NCI-H82 (cell line): ENCODE measurements at regions not wholly inside any gene's neighbourhood (a gene's known extent, or its start where the extent isn't known, plus 50 kb on each side); places are given as distances from the start of the nearest gene placed in this dataset.
A peak's percentile ranks its signal among the peaks of the same experiment; 100 is the strongest.

Experiments used
- DNase-seq: peaks from one replicate; lab custom pipeline; 2025; lab: John Stamatoyannopoulos, UW

DNA sequence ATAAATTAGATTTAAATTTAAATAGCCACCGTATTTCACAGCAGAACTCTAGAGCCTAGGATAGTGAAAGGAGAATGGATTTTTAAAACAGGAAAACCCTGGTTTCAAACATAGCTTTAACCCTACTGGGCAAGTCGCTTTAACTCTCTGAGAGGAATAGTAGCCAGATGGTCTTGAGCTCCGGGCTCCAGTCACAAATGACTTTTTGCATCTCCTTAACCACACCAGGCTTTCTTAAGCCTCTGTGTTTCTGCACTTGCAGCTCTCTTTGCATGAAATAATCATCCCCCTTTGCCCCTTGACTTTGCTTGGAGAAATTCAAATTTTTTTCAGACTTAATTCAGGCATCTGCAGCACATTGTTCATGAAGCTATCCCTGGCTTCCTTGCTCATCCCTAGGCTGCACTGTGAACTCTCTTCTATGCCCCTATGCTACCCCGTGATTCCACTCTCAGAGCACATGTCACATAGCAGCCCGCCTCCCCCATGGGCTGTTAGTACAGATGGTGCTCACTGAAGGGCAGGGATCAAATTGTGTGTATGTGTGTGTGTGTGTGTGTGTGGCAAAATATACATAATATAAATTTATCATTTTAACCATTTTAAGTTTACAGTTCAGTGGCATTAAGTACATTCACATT, 68.8 kb upstream of the DAB1 start:
- peak; percentile 93 for DNase-seq

- no peak for DNase-seq
Measured at GRCh38 chr1:57489358-57490036, 65.6 kb upstream of the DAB1 start.

- DNase-seq: no peak
Measured at GRCh38 chr1:57485643-57486042, 61.8 kb upstream of the DAB1 start.

GRCh38 chr1:57483954-57484353, 60.1 kb upstream of the DAB1 start:
- DNase-seq: no peak

DNA sequence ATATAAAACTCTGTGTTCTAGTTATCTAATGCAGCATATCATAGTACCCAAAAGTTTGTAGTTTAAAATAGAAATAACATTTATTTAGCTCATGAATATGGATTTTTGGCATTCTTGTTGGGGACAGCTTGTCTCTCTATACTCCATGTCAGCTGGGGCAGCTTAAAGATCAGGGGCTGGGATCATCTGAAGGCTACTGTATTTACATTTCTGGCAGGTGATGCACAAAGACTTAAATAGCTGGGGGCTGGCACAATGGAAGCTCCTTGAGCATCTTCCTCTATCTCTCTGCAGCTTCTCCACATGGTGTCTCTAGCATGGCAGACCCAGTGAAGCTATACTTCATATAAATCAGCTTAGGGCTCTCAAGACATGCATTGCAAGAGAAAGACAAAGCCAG, 55.6 kb upstream of the DAB1 start:
- DNase-seq: peak; percentile 54

- peak; percentile 70 for DNase-seq
Measured at GRCh38 chr1:57475366-57475765, 51.5 kb upstream of the DAB1 start.

DNA sequence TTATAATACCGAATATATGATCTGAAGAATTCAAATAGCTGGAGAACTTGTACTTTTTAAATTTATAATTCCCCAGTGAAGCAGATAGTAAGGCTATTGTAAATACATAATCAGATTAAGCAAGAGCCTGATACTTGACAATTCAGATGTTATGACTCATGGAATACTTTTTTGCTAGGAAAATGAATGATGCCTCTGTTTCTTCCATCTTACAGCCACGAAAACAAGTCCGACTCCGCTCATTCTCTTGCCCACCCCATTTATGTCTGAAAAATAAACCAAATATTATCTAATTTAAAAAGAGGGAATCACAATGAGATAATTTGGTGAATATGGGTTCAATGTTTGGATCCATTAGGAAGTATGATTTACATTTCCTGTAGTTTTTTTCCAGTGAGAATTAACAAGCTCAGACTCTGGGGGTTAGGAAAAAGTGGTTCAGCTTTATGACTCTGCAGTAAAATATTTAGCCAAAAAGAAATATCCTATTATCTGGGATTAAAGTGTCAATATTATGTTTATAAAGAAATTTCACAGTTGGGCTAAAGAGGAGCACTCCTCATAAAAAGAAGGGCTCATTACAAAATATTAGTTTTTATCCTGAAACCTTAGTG, 50.4 kb upstream of the DAB1 start:
- DNase-seq: no peak
